Activated naive CD4-positive, alpha-beta T cell treated with anti-CD3 and anti-CD28 coated beads, Interleukin-2, amount 50 U/mL, for 72 hours (primary cell): ENCODE measurements at regions not wholly inside any gene's neighbourhood (a gene's known extent, or its start where the extent isn't known, plus 50 kb on each side); places are given as distances from the start of the nearest gene placed in this dataset.
A peak's percentile ranks its signal among the peaks of the same experiment; 100 is the strongest.
"Not testable (repeated sequence)": the region's sequence is repeated elsewhere in the genome, so short reads cannot be mapped to it uniquely, and the experiment has no call there.

Experiments used
- ATAC-seq, 2 donors: fragments of 150-1000 bp; cut with Tn5 transposase; 2 replicates each; pipeline ENCODE4 v1.10.0; 2021; ENCODE audit warnings: mild to moderate bottlenecking in 2 of 2, moderate library complexity in 2 of 2
- DNase-seq, 2 donors: peaks; one replicate each; pipeline ENCODE4 v3.0.0; 2021 to 2022; ENCODE audit warnings: low spot score in 2 of 2
- H3K27ac Mint-ChIP-seq, 2 donors: one replicate each; pipeline ENCODE4 v1.8.0; 2022; ENCODE audit warnings: mild to moderate bottlenecking in 2 of 2, mixed read lengths in 2 of 2
- H3K36me3 Mint-ChIP-seq, 2 donors: one replicate each; pipeline ENCODE4 v1.8.0; 2022; ENCODE audit warnings: mixed read lengths in 2 of 2
- H3K9me3 Mint-ChIP-seq, 2 donors: one replicate each; pipeline ENCODE4 v1.8.0; 2022; ENCODE audit warnings: mixed read lengths in 2 of 2

DNA sequence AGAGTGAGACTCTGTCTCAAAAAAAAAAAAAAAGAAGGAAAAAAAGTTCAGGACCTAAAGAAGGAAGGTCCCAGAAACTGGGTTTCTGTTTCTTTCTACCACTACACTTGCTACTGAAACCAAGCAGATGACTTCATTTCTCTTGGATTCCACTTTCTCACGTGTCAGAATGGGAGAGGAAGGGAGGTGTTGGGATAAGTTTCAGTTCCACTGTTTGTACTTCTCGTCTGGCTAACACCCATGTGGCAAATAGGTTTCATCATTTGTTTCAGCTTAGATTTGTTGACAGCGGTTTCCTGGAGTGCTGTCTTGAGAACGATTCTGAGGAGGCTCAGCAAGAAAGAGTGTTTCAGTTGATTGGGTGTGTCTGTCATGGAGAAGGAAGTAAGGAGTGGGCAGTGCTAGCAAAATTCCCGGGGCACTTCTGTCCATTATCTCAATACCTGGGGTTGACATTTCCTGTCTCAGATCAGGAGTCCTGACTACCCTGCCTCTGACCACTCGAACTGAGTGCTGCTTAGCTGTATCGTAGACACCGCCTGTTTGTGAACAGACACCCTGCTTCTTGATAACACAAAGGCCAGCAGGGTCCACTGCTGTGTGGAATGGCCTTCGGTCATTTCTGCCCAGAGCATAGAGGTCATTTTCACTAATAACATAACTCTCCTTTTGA lies 104.8 kb upstream of the SPDYE9 start:
- not testable (repeated sequence) for H3K27ac Mint-ChIP-seq, DNase-seq, H3K9me3 Mint-ChIP-seq, H3K36me3 Mint-ChIP-seq
- peak; percentile 37 for ATAC-seq

DNA sequence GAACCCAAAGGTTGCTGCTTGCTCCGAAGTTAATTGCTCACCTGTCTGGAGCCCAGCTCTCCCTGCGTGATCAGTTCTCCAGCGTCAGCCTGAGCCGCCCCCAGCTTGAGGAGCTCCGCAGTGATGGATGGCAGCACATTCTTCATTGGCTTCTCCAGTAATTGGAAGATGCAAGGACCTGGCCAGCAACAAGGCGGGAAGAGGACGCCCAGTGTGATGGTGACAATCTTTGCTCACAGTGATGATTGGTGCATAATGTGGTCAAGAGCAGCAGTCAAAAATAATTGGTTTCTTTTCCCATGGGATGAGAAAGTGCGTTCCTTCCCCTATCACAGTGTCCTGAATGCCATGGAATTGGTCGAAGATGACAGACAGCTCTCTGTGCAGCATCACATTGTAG lies 102.4 kb upstream of the SPDYE9 start:
- H3K27ac Mint-ChIP-seq, H3K9me3 Mint-ChIP-seq, H3K36me3 Mint-ChIP-seq, DNase-seq, ATAC-seq: not testable (repeated sequence)

DNA sequence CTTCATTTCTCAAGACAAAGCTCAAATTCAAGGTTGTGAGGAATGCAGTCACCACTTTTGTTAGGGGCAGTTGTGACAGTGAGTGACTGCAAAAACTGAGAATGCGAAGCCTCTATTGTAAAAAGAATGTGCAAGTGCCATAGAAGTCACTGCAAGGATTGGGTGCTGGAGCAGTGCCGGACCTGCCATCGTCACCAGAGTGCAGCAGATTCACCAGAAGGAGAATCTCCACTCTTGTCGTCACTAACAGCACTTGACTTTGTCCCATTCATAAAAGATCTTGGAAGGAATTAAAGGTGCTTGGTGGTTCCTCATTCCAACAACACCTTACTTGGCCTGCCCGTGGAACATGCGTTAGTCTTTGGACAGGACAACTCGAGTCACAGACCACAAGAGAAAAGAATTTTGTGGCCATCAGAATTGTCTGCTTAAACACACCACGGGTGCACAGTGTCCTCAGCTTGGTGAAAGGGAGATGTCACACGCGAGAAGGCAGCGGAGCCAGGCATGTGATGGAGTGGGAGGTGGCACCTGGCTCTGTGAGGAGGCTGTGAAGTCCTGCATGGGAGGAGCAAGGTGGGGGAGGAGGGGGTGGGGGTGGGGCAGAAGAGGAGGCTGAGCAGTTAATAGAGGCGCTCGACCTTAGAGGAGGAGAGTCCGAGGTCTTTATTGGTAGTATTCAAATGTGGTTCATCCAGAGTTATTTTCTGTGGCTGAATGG lies 100.9 kb upstream of the SPDYE9 start:
- not testable (repeated sequence) for H3K27ac Mint-ChIP-seq, H3K9me3 Mint-ChIP-seq, DNase-seq, ATAC-seq, H3K36me3 Mint-ChIP-seq

DNA sequence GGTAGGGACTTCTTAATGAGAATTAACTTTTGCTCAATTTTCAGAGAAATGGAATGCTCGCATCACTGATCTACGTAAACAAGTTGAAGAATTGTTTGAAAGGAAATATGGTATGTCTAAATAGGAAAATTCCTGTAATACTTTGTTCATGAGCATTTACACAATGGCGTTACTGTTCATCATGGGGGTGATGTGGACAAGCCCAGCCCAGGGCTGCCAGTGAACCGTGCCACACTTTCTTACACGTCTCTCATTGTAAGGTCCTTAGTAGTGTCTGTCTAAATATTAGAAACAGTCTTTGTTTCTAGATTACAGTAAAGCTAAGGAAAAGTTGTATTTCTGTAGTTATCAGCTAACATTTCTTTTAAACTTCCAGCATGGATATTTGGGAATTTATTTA lies 91.0 kb upstream of the SPDYE9 start:
- not testable (repeated sequence) for DNase-seq, ATAC-seq, H3K36me3 Mint-ChIP-seq, H3K27ac Mint-ChIP-seq, H3K9me3 Mint-ChIP-seq

DNA sequence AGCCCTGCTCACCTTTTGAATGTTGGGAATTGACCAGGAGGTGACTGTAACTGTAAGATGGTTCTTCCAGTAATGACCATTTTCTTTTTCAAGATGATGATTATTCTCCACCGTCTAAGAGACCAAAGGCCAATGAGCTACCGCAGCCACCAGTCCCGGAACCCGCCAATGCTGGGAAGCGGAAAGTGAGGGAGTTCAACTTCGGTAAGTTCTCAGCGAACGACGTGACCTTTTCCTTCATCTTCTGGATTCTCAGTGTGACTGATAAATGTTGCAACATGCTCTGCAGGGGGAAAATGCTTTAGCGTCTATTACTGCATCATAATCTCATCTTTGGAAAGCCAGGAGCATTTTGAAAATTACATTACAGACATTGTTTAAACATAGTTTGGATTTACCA lies 89.5 kb upstream of the SPDYE9 start:
- ATAC-seq, H3K9me3 Mint-ChIP-seq, DNase-seq: not testable (repeated sequence)

DNA sequence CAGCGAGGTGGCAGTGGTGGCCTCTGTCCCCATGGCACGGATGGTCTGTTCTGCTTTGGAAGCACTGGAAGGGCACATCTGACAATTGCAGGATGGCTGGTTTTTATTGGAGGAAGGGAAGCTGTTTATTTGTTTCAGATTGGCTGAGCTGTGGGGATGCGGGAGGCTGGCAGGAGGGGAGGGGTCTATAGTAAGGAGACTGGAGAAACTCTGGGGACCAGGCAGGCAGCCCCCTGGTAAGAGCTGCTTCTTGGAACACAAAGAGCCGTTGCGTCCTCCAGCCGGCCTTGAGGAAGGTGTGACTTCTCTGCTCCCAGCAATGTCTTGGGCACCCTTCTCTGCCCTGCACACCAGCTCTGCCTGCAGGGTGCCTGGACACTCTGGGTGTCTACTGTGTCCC lies 85.1 kb upstream of the SPDYE9 start:
- DNase-seq, H3K9me3 Mint-ChIP-seq, H3K36me3 Mint-ChIP-seq, ATAC-seq, H3K27ac Mint-ChIP-seq: not testable (repeated sequence)

More for the DNA sequence above, 89.5 kb upstream of the SPDYE9 start:
- H3K27ac Mint-ChIP-seq, H3K36me3 Mint-ChIP-seq: not testable (repeated sequence)

DNA sequence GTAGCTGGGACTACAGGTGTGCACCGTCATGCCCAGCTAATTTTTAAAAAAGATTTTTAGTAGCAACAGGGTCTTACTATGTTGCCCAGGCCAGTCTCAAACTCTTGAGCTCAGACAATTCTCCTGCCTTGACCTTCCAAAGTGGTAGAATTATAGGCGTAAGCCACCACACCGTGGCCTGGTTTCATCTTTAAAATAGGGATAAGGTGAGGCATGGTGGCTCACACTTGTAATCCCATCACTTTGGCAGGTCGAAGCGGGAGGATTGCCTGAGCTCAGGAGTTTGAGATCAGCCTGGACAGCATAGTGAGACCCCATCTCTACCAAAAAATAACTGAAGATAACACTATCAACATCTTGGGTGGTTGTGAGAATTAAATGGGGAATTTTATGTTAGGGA lies 84.6 kb upstream of the SPDYE9 start:
- not testable (repeated sequence) for H3K27ac Mint-ChIP-seq, DNase-seq, ATAC-seq, H3K36me3 Mint-ChIP-seq, H3K9me3 Mint-ChIP-seq

GRCh38 chr7:73166152-73166551 lies 80.3 kb upstream of the SPDYE9 start:
- H3K27ac Mint-ChIP-seq, ATAC-seq, H3K36me3 Mint-ChIP-seq, H3K9me3 Mint-ChIP-seq, DNase-seq: not testable (repeated sequence)

DNA sequence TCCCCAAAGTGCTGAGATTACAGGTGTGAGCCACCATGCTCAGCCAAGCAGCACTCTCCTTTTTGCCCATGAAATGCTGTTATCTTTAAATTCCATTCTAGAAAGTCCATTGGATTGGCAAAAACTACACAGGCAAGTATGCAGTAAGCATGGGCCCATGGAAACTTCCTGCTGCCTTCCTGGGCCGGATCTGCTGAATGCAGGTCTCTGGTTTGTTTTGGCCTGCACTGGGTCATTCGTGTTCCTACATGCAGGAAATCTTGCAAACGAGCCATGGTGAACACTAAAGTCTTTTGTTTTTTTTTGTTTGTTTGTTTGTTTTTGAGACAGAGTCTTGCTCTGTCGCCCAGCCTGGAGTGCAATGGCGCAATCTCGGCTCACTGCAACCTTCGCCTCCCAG lies 76.8 kb upstream of the SPDYE9 start:
- H3K9me3 Mint-ChIP-seq, H3K27ac Mint-ChIP-seq, H3K36me3 Mint-ChIP-seq, DNase-seq, ATAC-seq: not testable (repeated sequence)

- H3K27ac Mint-ChIP-seq, DNase-seq, ATAC-seq, H3K36me3 Mint-ChIP-seq, H3K9me3 Mint-ChIP-seq: not testable (repeated sequence)
Observed at GRCh38 chr7:73161727-73162126, 75.9 kb upstream of the SPDYE9 start.

GRCh38 chr7:73157169-73157661 lies 71.4 kb upstream of the SPDYE9 start:
- not testable (repeated sequence) for DNase-seq, H3K9me3 Mint-ChIP-seq, H3K36me3 Mint-ChIP-seq, H3K27ac Mint-ChIP-seq, ATAC-seq

- H3K27ac Mint-ChIP-seq, H3K9me3 Mint-ChIP-seq, H3K36me3 Mint-ChIP-seq, DNase-seq, ATAC-seq: not testable (repeated sequence)
Observed at GRCh38 chr7:73156510-73157168, 70.8 kb upstream of the SPDYE9 start.

- peak; percentile 93 to 96 for ATAC-seq
- H3K9me3 Mint-ChIP-seq, H3K27ac Mint-ChIP-seq, H3K36me3 Mint-ChIP-seq: not testable (repeated sequence)
- DNase-seq = peak; percentile 48 to 90
Observed at GRCh38 chr7:73154586-73155038, 68.8 kb upstream of the SPDYE9 start.

DNA sequence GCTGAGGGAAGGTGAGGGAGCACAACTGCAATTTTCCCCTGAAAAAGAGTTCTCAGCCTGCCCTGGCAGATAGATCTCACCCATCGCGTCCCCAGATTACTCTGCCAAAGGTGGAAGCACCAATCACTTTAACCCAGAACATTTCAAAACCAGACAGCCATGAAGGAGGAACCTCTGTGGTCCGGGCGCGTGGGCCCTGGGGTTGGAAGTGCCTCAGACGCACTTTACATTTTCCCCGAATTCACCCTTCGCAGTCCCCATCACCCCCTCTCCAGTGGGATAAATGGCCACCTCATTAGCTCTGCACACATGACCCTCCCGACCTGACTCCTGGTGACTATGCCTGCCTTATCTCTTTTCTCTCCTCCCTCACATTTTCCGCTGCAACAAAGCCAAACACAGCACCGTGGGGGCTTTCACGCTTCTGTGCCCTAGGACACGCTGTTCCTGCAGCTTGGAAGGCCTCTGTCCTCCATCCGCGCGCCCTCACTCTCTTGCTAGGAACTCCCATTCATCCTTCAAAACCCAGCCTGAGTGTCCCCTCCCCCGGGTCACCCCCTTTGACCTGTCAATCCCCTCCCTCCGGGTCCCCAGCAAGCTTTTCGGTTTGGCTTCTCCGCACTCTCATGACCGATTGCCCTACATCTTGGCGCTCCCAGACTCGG lies 68.2 kb upstream of the SPDYE9 start:
- H3K36me3 Mint-ChIP-seq, H3K9me3 Mint-ChIP-seq, H3K27ac Mint-ChIP-seq: not testable (repeated sequence)
- DNase-seq = peak in 1 of 2 donors; percentile 3
- peak in 1 of 2 donors; percentile 20 for ATAC-seq

GRCh38 chr7:73148570-73148969 lies 62.7 kb upstream of the SPDYE9 start:
- ATAC-seq, DNase-seq, H3K27ac Mint-ChIP-seq, H3K36me3 Mint-ChIP-seq, H3K9me3 Mint-ChIP-seq: not testable (repeated sequence)

- H3K27ac Mint-ChIP-seq, ATAC-seq: not testable (repeated sequence)
Observed at GRCh38 chr7:73147681-73148080, 61.8 kb upstream of the SPDYE9 start.

DNA sequence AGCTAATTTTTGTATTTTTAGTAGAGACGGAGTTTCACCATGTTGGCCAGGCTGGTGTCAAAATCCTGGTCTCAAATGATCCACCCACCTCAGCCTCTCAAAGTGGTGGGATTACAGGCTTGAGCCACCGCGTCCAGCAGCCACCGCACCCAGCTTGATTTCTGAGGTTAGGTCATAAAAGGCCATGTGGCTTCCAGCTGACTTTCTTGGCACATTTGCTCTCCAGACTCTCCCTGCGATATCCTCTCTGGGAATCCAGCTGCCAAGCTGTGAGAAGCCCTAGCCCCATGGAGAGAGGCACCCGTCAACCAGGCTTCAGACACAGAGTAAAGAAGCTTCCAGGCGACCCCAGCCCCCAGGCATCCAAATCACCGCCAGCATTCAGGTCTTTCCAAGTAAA lies 58.2 kb upstream of the SPDYE9 start:
- ATAC-seq, DNase-seq, H3K9me3 Mint-ChIP-seq, H3K36me3 Mint-ChIP-seq, H3K27ac Mint-ChIP-seq: not testable (repeated sequence)

More at GRCh38 chr7:73147681-73148080, 61.8 kb upstream of the SPDYE9 start:
- H3K9me3 Mint-ChIP-seq, H3K36me3 Mint-ChIP-seq, DNase-seq: not testable (repeated sequence)
